GM21529 (cell line): ENCODE measurements at regions not wholly inside any gene's neighbourhood (a gene's known extent, or its start where the extent isn't known, plus 50 kb on each side); places are given as distances from the start of the nearest gene placed in this dataset.

Experiments used
- ATAC-seq: cut with Tn5 transposase; IDR thresholded peaks from one replicate; pipeline ENCODE4 v1.9.1; 2021; ENCODE audit not compliant: unreplicated experiment

GRCh38 chr12:85669911-85670310 is 166.3 kb downstream of the RASSF9 start:
- ATAC-seq, result no peak

- no peak for ATAC-seq
Measured at GRCh38 chr12:85672436-85672835, 163.8 kb downstream of the RASSF9 start.

GRCh38 chr12:85673921-85674420 is 162.2 kb downstream of the RASSF9 start:
- ATAC-seq, result no peak

- ATAC-seq, result no peak
Measured at GRCh38 chr12:85676816-85677749, 159.1 kb downstream of the RASSF9 start.

GRCh38 chr12:85679296-85679695 is 156.9 kb downstream of the RASSF9 start:
- ATAC-seq, result no peak

- no peak for ATAC-seq
Measured at GRCh38 chr12:85680881-85681280, 155.3 kb downstream of the RASSF9 start.

- no peak for ATAC-seq
Measured at GRCh38 chr12:85681333-85681732, 154.9 kb downstream of the RASSF9 start.

GRCh38 chr12:85683051-85683450 is 153.2 kb downstream of the RASSF9 start:
- ATAC-seq, result no peak

GRCh38 chr12:85688837-85689236 is 147.4 kb downstream of the RASSF9 start:
- ATAC-seq, result no peak

GRCh38 chr12:85690146-85690545 is 146.1 kb downstream of the RASSF9 start:
- ATAC-seq, result no peak

GRCh38 chr12:85693093-85693665 is 143.0 kb downstream of the RASSF9 start:
- no peak for ATAC-seq

- ATAC-seq, result no peak
Measured at GRCh38 chr12:85695097-85695715, 141.0 kb downstream of the RASSF9 start.

- ATAC-seq, result no peak
Measured at GRCh38 chr12:85697003-85697402, 139.2 kb downstream of the RASSF9 start.

- no peak for ATAC-seq
Measured at GRCh38 chr12:85698937-85699336, 137.3 kb downstream of the RASSF9 start.

GRCh38 chr12:85708775-85709174 is 127.4 kb downstream of the RASSF9 start:
- no peak for ATAC-seq

- ATAC-seq, result no peak
Measured at GRCh38 chr12:85711735-85712390, 124.3 kb downstream of the RASSF9 start.

GRCh38 chr12:85713373-85713772 is 122.8 kb downstream of the RASSF9 start:
- ATAC-seq, result no peak

- no peak for ATAC-seq
Measured at GRCh38 chr12:85714425-85714824, 121.8 kb downstream of the RASSF9 start.

- ATAC-seq, result no peak
Measured at GRCh38 chr12:85720308-85721033, 115.7 kb downstream of the RASSF9 start.

- ATAC-seq, result no peak
Measured at GRCh38 chr12:85725991-85726390, 110.2 kb downstream of the RASSF9 start.
